IMR-90 (cell line): ENCODE measurements at regions not wholly inside any gene's neighbourhood (a gene's known extent, or its start where the extent isn't known, plus 50 kb on each side); places are given as distances from the start of the nearest gene placed in this dataset.

Experiments used
- CTCF ChIP-seq: conservative IDR thresholded peaks from 2 replicates; pipeline ENCODE4 v1.5.1; 2012; ENCODE audit warnings: mild to moderate bottlenecking, low read depth, low read length, improper control_type of control experiment
- MAFK ChIP-seq: IDR thresholded peaks from 2 replicates; pipeline ENCODE4 v1.6.1; 2012; ENCODE audit warnings: low read depth, low read length, improper control_type of control experiment
- RAD21 ChIP-seq: IDR thresholded peaks from 2 replicates; pipeline ENCODE4 v1.6.1; 2012; ENCODE audit warnings: low read length, improper control_type of control experiment

DNA sequence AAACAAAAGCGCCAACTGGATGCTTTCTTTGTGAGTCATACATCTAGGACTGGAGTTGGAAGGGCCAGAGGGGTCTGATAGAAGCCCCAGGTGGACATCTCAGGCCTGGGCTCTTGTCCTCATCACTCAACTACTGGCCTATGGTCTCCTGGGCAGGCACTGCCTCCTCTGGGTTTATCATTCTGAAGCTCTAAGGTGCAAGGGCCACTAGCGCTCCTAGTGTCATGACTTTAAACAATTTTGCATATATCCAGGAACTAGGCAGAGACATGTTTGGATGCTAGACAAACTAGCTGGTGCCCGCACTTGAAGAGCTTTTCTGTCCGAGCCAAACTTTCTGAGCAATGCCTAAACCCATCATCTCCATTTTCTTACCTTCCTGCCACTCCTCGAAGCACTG is 72.3 kb downstream of the CD164 start:
- no peak for TF ChIP-seq MAFK
- TF ChIP-seq CTCF, result no peak
- TF ChIP-seq RAD21, result no peak
